NCI-H2107 (cell line): ENCODE measurements at regions not wholly inside any gene's neighbourhood (a gene's known extent, or its start where the extent isn't known, plus 50 kb on each side); places are given as distances from the start of the nearest gene placed in this dataset.
"Not testable (repeated sequence)": the region's sequence is repeated elsewhere in the genome, so short reads cannot be mapped to it uniquely, and the experiment has no call there.

Experiments
- DNase-seq: peaks from one replicate; lab custom pipeline; 2025; lab: John Stamatoyannopoulos, UW

- DNase-seq: no peak
Measured at GRCh38 chrX:140065961-140066662, 100.8 kb upstream of the CXorf66 start.

- DNase-seq: no peak
Measured at GRCh38 chrX:140064993-140065392, 99.7 kb upstream of the CXorf66 start.

- DNase-seq: peak; percentile 35
Measured at GRCh38 chrX:140057001-140057411, 91.7 kb upstream of the CXorf66 start.

- no peak for DNase-seq
Measured at GRCh38 chrX:140053846-140054245, 88.5 kb upstream of the CXorf66 start.

GRCh38 chrX:140050906-140051305 lies 85.6 kb upstream of the CXorf66 start:
- no peak for DNase-seq

- no peak for DNase-seq
Measured at GRCh38 chrX:140040386-140040785, 75.1 kb upstream of the CXorf66 start.

- DNase-seq: no peak
Measured at GRCh38 chrX:140038842-140039241, 73.5 kb upstream of the CXorf66 start.

- no peak for DNase-seq
Measured at GRCh38 chrX:140034916-140035315, 69.6 kb upstream of the CXorf66 start.

- DNase-seq: no peak
Measured at GRCh38 chrX:140022482-140022881, 57.2 kb upstream of the CXorf66 start.

GRCh38 chrX:140019134-140019533 lies 53.8 kb upstream of the CXorf66 start:
- DNase-seq: not testable (repeated sequence)
